ENCODE measurements at regions not wholly inside any gene's neighbourhood (a gene's known extent, or its start where the extent isn't known, plus 50 kb on each side); places are given as distances from the start of the nearest gene placed in this dataset.
"Not testable (repeated sequence)": the region's sequence is repeated elsewhere in the genome, so short reads cannot be mapped to it uniquely, and the experiment has no call there.

GRCh38 chr1:222377428-222378088 is 170.3 kb downstream of the HHIPL2 start:
- Histone ChIP-seq H3K4me3 (no peak overlapping the region), H3K27ac (no peak overlapping the region)
- no peak for TF ChIP-seq CTCF (IDR thresholded peaks at IDR 0.05)
- no peak for DNase-seq (ENCODE audit: low spot score)

DNA sequence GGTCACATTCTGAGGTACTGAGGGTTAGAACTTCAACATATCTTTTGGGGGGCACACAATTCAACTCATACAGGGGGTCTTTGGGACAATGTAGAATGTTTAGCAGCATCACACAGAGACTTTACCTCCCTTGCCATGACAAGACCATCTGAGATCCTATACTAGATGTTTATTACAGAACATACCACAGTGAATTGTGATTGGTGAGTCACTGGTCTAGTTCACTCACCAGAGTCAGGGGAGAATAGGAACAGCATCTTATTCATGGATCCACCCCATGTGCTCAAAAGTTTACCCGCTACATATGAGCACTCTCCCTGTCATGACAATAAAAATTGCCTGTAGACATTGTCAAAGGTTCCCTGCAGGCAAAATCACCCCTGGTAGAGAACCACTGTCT is 171.1 kb downstream of the HHIPL2 start:
- not testable (repeated sequence) for H3K27ac ChIP-seq; H3K4me3 ChIP-seq; DNase-seq (ENCODE audit: low spot score)

DNA sequence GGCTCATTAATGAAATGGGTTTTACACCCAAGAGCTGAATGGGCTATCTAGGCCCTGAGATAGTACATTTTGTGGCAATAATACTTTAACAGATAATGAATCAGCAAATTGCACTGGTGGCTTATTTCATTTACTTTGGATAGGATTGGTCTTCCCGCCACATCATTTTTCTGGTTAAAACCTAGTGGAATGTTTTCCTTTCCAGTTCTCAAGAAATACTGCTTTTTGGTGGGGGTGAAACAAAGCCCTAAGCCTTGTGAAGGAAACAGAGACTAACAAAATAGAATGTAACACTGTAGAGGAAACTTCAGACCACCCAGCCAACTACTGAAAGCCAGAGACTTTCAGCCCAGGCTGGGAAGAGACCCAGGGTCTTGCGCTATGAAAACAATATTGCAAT is 172.2 kb downstream of the HHIPL2 start:
- DNase-seq (ENCODE audit: low spot score) = no peak
- H3K4me3 ChIP-seq = no peak overlapping the region
- H3K27ac ChIP-seq = no peak overlapping the region
- TF ChIP-seq CTCF (IDR thresholded peaks at IDR 0.05) = no peak

- no peak overlapping the region for H3K27ac ChIP-seq
- TF ChIP-seq CTCF (IDR thresholded peaks at IDR 0.05) = no peak
- no peak overlapping the region for H3K4me3 ChIP-seq
- DNase-seq (ENCODE audit: low spot score) = no peak
Observed at GRCh38 chr1:222373831-222374602, 173.9 kb downstream of the HHIPL2 start.

DNA sequence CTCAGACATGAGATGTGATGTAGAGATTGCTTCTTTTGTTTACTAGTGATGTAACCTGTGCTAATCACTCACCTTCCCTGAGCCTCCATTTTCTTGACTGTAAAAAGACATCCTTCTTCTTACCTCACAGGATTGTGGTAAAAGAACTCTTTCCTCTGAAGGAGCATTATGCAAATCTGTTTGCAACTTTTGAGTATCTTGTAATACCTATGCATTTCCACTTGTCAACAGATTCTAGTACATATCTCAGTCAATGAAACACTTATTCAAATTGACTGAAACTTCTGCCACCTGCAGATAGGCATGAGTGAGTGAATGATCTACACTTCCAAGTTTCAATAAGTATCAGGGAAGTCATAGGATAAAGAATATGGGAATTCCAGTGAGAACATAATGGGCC is 174.7 kb downstream of the HHIPL2 start:
- no peak for TF ChIP-seq CTCF (IDR thresholded peaks at IDR 0.05)
- DNase-seq (ENCODE audit: low spot score) = no peak

GRCh38 chr1:222372221-222372620 is 175.7 kb downstream of the HHIPL2 start:
- TF ChIP-seq CTCF (IDR thresholded peaks at IDR 0.05) = no peak
- DNase-seq (ENCODE audit: low spot score) = no peak
- Histone ChIP-seq H3K27ac (no peak overlapping the region), H3K4me3 (no peak overlapping the region)

More for the DNA sequence above, 174.7 kb downstream of the HHIPL2 start:
- Histone ChIP-seq H3K27ac (no peak overlapping the region), H3K4me3 (no peak overlapping the region)

- Histone ChIP-seq H3K27ac (no peak overlapping the region), H3K4me3 (no peak overlapping the region)
- TF ChIP-seq CTCF (IDR thresholded peaks at IDR 0.05) = no peak
- DNase-seq (ENCODE audit: low spot score) = no peak
Observed at GRCh38 chr1:222370913-222371675, 176.8 kb downstream of the HHIPL2 start.

All from coronary artery (tissue), 2 donors.